HT-29 (cell line): ENCODE measurements at regions not wholly inside any gene's neighbourhood (a gene's known extent, or its start where the extent isn't known, plus 50 kb on each side); places are given as distances from the start of the nearest gene placed in this dataset.

Source experiments
- DNase-seq: peaks from one replicate; pipeline ENCODE4 v3.0.0-alpha.2; 2015; ENCODE audit warnings: low spot score

DNA sequence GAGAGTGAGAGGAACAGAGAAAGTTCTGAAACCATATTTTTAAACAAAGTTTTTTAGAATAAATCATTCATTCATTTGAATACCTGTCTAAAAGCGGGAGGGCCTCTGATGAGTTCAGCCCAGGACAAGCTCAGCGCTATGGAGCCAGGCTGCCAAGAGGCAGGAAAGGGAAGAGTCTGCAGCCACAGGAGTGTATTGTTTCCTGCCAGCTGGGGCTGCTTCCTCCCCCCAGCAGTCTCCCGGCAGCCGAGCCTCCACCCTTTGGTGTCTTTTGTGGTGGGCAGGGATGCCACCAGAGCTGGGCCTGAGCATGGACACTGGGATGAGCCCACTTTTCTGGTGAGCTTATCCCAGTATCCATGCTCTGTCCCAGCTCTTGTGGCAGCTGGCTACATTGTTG lies 199.5 kb upstream of the TPRG1 start:
- no peak for DNase-seq

DNA sequence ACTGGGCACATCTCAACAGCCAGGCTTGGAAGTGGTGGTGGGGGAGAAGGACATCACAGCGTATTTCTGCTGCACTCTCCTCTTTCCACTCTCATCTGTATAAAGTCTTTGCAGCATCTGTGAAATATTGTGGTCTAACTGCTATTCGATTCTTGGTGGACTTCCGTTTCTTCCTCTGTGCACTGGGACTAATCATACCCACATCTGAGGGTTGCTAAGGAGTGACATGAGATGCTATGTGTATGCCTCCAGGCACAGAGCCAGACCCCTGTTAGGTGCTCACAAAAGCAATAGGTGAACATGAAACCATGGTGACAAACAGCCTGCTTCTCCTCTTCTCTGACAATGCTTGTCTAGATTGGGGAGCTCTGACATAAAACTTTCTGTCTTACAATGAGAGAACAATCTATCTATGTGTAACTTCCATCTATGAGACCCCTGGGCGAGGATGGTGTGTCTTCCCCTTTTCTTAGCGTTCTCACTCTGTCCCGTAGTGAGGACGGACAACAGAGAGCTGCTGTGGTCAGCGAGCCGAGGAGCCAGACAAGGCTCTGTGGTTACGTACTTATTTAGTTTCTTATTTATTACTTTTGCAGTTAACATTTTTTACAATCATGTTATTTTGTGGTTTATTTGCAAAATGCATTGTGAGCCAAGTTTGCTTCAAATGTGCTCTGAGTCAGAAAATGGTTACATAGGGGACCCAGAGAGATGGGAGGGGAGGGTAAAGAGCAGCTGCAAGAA lies 196.7 kb upstream of the TPRG1 start:
- no peak for DNase-seq

DNA sequence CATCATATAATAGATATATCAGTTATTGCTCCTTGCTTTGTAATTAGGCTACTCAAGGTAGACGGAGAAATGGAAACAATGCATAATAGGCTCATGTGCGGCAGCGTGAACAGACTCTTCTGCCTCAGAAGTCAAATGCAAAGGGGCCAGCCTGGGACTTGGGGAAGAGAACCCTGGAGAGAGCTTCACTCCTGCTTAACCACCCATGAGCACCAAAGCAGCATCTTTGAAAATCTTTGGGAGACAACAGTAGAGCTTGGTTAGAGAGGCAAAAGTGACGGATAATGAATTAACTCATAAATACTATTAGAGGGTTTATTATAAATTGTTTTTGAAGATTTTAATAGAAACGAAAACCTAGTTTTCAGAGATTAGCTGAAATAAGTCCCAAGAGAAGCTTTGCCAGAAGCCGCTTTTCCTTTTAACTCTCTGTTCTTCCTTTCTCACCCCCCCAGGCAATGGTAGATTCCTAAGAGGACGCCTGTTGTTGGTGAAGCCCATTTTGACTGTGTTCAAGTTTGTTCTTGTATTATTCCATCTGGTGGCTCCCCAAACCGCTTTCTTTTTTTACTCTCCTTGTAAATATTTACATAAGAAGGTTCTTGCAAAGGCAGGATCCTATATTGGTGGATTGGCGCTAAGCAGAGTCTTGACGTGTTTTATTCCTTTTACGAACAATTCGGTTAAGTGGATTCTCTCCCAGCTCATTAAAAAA lies 196.0 kb upstream of the TPRG1 start:
- no peak for DNase-seq

DNA sequence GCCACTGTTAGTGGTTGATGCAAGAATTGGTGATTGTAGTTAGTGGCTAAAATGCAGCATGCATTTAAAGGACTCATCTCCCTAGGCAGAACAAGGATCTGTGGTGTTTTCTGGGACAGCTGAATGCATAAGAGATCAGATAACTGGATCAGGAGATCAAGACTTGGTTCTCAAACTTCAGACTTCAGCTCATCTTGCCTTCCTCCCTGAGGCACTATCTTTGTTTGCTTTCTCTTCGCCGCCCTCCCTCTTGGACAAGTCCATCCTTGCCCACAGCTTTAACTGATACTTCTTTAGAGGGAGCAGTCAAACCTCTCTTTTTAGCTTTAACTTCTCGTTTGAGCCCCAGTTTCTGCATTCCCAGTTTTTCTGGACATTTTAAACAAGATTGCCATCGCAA lies 195.4 kb upstream of the TPRG1 start:
- DNase-seq, result no peak

DNA sequence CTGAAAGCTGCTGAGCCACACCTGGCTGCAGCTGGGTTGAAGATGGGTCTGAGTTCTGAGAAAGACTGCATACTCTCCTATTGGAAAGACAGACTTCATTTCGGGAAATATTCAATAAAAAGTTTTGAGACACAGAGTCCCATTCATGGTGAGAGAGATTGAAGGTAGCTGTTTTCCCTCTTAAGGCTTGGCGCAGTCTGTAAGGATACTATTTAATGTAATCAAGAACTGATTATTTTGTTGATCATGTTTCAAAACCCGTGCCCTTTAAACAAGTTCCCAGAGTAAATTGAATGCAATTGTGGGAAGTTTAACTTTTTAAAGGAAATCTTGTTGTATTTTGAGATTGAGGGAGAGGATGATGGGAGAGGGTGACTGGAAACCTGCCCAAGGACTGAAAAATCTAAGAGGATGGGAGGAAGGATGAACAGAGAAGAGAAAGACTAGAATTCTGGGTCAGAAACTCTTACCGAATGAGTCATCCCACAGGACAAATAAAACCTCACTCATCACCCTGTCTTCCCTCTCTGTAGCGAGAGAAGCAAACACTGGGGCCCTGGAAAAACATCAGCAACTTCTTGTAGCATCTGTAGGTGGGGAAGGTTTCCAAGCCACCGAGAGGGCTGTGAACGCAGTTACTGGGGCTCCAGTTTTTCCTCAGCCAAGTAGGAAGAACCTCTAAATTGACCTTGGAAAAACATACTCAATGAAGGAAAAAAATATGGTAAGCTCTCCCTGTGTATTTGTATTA lies 193.2 kb upstream of the TPRG1 start:
- DNase-seq, result no peak

DNA sequence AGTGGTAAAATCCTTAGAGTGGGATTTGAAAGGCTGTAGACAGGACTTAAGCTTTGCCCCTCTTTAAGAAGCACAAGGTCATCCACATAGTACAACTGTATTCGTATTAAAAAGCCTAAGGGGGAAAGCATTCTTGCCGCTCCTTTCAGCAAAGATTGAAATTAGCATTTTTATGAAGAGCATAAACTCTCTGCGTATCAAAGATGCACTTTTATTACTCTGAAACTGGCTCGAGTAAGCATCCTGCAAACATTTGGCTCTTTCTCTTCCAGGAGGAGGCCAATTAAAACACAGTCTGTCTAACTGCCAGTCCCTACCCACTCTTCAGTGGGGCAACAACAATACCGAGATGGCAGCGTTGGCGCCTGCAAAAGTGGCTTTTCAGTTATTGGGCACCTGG lies 192.5 kb upstream of the TPRG1 start:
- DNase-seq, result no peak

DNA sequence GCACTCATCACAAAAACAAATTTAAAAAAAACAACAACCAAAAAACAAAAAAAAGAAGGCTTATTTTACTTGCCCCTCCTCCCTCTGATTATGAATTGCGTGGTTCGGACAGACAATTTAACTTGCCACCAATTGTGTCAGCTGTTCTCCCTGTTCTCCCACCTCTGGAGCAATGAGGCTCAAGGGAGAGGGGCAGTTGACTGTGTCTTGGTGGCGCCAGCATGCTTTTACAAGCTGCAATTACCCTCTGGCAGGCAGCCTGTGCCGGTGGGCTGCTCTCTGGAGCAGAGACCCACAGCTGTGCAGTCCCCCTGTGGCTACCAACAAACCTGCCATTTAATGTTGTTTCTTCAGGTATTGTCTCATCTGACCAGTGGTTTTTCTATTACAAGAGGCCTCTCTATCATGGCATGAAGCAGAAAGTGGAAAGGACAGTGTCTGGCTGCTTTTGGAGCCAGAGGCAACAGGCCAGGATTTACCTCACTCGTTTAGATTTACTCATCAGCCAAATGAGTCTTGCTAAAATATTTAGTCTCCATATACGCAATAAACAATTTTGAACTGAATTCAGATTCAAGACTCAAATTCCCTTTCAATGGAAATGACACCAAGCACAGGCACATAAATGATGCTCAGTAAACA lies 192.0 kb upstream of the TPRG1 start:
- DNase-seq, result no peak

DNA sequence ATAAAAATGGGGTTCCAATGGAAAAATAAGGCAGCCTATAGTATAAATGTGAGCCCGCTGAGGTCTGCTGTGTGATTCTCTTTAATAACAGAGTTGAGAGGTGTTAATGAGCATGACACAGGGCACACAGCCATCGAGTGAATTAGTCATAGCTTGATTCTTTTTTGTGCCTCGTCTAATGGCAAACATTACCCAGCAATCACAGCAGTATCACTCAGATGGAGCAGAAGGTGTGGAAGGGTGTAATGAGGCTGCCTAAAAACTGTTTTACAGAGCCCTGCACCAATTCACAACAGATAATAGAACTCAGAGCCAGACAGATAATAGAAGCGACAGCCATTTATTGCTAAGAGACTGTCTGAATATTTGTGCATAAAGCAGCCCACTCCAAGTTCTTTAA lies 178.6 kb upstream of the TPRG1 start:
- no peak for DNase-seq

DNA sequence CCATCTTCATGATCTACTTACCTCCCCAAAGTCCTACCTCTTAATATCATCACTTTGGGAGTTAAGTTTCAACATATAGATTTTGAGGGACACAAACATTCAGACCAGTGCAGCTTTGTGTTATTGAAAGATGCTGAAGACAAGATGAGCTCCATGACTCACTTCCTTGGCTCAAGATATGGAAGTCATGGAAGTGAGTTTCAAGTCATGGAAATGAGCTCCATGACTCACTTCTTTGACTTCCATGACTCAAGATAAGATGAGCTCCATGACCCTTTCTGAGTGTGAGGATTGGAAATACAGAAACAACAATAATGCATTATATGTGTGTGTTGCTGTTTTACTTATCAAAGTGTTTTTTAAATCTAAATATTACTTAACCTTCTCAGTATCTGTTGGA lies 170.2 kb upstream of the TPRG1 start:
- no peak for DNase-seq

DNA sequence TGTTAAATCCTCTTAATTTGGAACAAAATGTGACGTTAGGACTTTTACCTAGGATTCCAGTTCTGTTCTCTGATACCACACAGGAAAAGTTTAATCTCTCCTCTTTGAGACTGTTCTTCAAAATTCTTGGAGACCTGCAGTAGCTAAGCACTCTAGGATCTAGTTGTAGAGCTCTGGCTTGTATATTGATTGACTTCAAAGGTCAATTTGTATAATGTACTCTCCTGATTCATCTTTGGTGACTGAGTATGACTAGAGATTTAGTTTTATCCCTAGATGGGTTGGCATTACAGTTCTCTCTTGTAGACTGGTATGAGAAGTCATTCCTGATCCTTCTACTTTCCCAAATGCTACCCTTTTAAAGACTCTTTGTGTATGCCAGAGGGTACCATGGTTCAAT lies 168.4 kb upstream of the TPRG1 start:
- DNase-seq, result no peak

DNA sequence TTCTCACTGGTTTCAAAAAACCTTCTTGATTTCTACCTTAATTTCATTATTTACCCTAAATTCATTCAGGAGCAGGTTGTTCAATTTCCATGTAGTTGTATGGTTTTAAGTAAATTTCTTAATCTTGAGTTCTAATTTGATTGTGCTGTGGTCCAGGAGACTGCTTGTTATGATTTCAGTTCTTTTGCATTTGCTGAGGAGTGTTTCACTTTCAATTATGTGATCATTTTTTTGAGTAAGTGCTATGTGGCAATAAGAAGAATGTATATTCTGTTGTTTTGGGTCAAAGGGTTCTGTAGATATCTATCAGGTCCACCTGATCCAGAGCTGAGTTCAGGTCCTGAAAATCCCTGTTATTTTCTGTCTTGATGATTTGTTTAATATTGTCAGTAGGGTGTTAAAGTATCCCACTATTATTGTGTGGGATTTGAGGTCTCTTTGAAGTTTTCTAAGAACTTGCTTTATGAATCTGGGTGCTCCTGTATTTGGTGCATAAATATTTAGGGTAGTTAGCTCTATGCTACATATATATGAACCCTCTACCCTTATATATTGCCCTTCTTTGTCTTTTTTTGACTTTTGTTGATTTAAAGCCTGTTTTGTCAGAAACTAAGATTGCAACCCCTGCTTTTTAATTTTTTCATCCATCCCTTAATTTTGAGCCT lies 158.4 kb upstream of the TPRG1 start:
- DNase-seq, result no peak

DNA sequence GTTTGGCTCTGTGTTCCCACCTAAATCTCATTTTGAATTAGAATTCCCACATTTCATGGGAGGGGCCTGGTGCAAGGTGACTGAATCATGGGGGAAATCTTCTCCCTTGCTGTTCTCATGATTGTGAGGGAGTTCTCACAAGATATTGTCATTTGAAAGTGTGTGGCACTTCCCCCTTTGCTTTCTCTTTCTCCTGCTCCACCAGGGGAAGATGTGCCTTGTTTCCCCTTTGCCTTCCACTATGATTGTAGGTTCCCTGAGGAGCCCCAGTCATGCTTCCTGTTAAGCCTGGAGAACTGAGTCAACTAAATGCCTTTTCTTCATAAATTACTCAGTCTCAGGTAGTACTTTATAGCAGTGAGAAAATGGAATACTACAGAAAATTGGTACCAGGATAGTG lies 157.2 kb upstream of the TPRG1 start:
- no peak for DNase-seq

DNA sequence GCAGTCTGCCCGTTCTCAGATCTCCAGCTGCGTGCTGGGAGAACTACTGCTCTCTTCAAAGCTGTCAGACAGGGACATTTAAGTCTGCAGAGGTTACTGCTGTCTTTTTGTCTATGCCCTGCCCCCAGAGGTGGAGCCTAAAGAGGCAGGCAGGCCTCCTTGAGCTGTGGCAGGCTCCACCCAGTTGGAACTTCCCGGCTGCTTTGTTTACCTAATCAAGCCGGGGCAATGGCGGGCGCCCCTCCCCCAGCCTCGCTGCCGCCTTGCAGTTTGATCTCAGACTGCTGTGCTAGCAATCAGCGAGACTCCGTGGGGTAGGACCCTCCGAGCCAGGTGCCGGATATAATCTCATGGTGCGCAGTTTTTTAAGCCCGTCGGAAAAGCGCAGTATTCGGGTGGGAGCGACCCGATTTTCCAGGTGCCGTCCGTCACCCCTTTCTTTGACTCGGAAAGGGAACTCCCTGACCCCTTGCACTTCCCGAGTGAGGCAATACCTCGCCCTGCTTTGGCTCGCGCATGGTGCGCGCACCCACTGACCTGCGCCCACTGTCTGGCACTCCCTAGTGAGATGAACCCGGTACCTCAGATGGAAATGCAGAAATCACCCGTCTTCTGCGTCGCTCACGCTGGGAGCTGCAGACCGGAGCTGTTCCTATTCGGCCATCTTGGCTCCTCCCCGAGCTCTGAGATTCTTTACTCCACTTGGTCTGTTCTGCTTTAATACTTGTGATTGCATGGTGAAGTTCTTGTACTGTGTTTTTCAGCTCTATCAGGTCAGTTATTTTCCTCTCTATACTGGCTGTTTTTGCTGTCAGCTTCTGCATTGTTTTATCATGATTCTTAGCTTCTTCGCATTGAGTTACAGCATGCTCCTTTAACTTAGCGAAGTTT lies 148.9 kb upstream of the TPRG1 start:
- peak; percentile 8 for DNase-seq

DNA sequence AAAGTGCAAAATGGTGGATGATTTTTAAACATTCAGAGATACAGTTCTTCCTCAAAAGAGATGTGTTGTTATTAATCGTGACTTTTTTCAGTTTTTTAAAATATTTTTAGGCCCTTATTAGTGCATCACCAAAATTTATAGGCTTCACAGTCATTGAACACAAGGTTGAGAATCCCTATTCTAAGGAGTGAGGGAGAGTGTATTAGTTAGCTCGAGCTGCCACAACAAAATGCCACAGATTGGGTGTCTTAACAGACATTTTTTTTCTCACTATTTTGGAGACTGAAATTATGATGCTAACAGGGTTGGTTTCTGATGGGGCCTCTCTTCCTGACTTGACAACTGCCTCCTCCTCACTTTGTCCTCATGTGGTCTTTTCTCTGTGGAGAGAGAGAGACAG lies 145.9 kb upstream of the TPRG1 start:
- DNase-seq, result no peak

DNA sequence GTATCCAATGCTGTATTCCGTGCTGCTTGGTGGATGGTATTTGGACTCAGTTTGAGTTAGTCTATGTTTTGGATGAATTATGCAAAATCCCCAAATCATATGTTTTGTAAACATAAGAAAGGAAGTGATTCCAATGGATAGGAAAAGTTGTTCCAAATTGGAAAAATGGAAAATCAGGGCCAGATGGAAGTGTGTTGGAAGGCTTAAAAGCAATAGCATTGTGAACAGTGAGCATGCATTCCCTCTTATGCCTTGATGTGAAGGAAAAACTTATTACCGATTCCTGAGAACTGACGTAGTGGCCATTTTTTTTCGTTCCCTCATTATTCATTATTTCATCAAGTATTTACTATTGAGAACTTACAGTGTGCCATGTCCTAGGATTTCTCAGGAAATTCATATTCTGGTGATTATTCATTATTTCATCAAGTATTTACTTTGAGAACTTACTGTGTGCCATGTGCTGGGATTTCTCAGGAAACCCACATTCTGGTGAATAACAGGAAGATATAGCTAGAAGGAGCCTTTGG lies 144.1 kb upstream of the TPRG1 start:
- DNase-seq, result no peak

DNA sequence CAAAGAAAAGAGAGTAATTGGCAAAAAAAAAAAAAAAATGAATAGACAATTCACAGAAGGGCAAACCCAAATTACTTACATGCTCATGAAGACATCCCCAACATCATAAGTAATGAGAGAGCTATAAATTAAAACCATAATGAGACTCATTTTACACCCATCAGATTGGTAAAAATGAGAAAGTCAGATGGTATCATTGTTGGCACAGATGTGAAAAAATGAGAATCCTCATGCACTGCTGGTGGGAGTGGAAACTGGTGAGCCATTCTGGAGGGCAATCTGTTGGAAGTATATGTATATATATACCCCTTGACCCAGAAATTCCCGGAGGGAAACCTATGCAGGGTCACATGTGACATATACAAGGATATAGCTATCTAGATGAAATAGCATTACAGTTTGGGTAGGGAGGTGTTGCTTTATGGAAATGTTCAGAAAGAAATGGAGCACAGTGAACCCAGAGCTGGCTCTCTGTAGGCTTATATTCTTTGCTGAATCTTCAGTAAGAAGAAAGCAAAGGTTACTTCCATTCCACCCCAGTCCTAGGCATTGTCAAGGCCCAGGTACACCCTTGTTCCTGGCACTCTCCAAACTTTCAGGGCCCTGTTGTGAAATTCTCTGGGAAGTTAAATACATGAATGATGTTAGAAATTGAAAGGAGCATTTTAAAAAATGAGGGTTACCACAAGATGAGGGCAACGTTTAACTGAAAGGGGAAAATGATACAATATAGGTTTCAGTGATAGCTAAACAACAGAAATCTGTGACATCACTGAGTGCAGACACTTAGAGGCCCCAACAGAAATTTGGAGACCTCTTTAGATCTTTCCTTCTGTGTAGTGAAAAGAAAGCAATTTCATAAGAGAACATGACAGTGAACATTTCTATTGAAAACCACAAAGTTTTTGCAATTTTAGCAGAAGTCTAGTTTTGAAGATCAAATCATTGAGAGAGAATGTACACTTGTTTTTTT lies 132.7 kb upstream of the TPRG1 start:
- DNase-seq, result no peak

DNA sequence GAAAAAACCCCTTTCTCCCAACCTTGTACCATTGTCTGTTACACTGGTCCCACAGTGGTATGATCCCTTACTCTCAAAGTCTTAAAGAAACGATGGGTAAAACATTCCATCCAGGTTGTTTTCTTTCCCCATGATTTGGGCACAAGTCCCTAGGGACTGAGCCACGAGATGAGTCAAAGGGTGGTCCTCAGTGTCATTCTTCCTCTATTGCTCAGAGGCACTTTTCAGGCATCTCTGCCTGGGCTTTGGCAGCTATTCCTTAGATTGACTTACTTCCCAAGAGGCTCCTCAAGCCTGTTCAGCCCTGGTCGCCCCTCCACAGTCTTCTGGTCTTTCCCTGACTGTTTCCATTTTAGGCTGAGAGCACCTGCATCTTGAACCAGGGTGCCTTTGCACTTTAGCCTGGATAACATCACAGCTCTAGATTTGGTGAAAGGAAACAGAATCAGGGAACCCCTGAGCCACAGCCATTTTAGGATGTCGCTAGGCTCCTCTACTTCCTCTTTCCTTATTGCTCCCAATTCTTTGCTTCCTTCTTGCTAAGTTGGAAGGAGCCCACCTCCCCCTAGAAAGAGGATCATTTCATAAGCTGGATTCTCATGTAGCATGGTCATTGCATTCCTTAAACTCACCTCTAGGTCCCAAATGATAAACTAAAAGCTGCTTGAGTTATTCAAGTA lies 131.0 kb upstream of the TPRG1 start:
- no peak for DNase-seq

DNA sequence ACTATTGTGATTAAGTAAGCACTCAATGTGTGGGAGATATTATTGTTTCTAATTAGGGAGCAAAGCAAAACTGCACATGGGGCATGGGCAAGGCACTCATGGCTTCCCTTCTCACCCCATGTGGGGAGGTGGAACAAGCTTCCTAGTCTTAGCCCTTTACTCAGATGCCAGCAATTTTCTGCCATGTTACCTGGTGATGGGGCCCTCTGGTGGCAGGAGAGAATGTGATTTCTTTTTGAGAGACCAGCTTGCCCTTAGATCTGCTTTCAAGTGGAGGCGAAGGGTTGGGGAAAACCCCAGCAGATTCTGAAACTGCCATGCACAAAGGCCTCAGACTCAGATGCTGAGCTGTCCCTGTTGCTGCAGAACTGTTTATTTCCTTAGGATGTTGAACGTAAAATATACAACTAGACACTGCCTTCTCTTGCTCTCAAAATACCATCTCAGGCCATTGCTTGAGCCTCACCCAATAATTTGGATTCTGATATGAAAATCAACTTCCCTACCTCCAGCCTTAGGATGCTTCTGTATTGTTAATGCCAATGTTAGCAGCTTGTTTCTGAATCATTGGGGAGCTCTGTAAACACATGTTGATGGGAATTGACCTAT lies 130.2 kb upstream of the TPRG1 start:
- peak; percentile 65 for DNase-seq
